NCI-H82 treated with DMSO at 0.1 percent for 48 hours (cell line): ENCODE measurements at regions not wholly inside any gene's neighbourhood (a gene's known extent, or its start where the extent isn't known, plus 50 kb on each side); places are given as distances from the start of the nearest gene placed in this dataset.
A peak's percentile ranks its signal among the peaks of the same experiment; 100 is the strongest.
"Not testable (repeated sequence)": the region's sequence is repeated elsewhere in the genome, so short reads cannot be mapped to it uniquely, and the experiment has no call there.

Experiments
- DNase-seq: peaks from one replicate; lab custom pipeline; 2025; ENCODE audit not compliant: unreplicated experiment; lab: John Stamatoyannopoulos, UW

- DNase-seq, result no peak
These were observed 87.7 kb upstream of the SLC45A1 start for GRCh38 chr1:8230292-8230621.

- no peak for DNase-seq
These were observed 89.7 kb upstream of the SLC45A1 start for GRCh38 chr1:8228253-8228652.

- DNase-seq, result not testable (repeated sequence)
These were observed 90.2 kb upstream of the SLC45A1 start for GRCh38 chr1:8227674-8228073.

- DNase-seq, result no peak
These were observed 91.2 kb upstream of the SLC45A1 start for GRCh38 chr1:8226747-8227146.

- DNase-seq, result not testable (repeated sequence)
These were observed 91.9 kb upstream of the SLC45A1 start for GRCh38 chr1:8226024-8226423.

- DNase-seq, result no peak
These were observed 94.4 kb upstream of the SLC45A1 start for GRCh38 chr1:8223526-8223925.

GRCh38 chr1:8222789-8223188, 95.1 kb upstream of the SLC45A1 start:
- DNase-seq, result peak; percentile 8

- no peak for DNase-seq
These were observed 98.4 kb upstream of the SLC45A1 start for GRCh38 chr1:8219530-8219929.

GRCh38 chr1:8218351-8219092, 99.4 kb upstream of the SLC45A1 start:
- DNase-seq, result no peak

GRCh38 chr1:8217809-8218208, 100.1 kb upstream of the SLC45A1 start:
- no peak for DNase-seq

- no peak for DNase-seq
These were observed 100.8 kb upstream of the SLC45A1 start for GRCh38 chr1:8217011-8217711.

GRCh38 chr1:8216005-8216404, 101.9 kb upstream of the SLC45A1 start:
- DNase-seq, result no peak

GRCh38 chr1:8214501-8215173, 103.3 kb upstream of the SLC45A1 start:
- DNase-seq, result no peak

GRCh38 chr1:8213676-8214075, 104.2 kb upstream of the SLC45A1 start:
- DNase-seq, result no peak

GRCh38 chr1:8213136-8213535, 104.8 kb upstream of the SLC45A1 start:
- DNase-seq, result no peak

GRCh38 chr1:8212580-8213031, 105.3 kb upstream of the SLC45A1 start:
- DNase-seq, result no peak

- no peak for DNase-seq
These were observed 105.9 kb upstream of the SLC45A1 start for GRCh38 chr1:8211883-8212579.

- DNase-seq, result no peak
These were observed 106.5 kb upstream of the SLC45A1 start for GRCh38 chr1:8211251-8211882.

GRCh38 chr1:8207202-8207601, 110.7 kb upstream of the SLC45A1 start:
- DNase-seq, result no peak

GRCh38 chr1:8206391-8206790, 111.5 kb upstream of the SLC45A1 start:
- DNase-seq, result no peak

- DNase-seq, result no peak
These were observed 112.1 kb upstream of the SLC45A1 start for GRCh38 chr1:8205771-8206170.
